ENCODE measurements at regions not wholly inside any gene's neighbourhood (a gene's known extent, or its start where the extent isn't known, plus 50 kb on each side); places are given as distances from the start of the nearest gene placed in this dataset.
A peak's percentile ranks its signal among the peaks of the same experiment; 100 is the strongest.
"Not testable (repeated sequence)": the region's sequence is repeated elsewhere in the genome, so short reads cannot be mapped to it uniquely, and the experiment has no call there.

- DNase-seq (ENCODE audit: low read depth in 2 of 2), result peak in 1 of 2 donors; percentile 27
Observed at GRCh38 chr1:120357046-120357445, 57.8 kb upstream of the NBPF8 start.

DNA sequence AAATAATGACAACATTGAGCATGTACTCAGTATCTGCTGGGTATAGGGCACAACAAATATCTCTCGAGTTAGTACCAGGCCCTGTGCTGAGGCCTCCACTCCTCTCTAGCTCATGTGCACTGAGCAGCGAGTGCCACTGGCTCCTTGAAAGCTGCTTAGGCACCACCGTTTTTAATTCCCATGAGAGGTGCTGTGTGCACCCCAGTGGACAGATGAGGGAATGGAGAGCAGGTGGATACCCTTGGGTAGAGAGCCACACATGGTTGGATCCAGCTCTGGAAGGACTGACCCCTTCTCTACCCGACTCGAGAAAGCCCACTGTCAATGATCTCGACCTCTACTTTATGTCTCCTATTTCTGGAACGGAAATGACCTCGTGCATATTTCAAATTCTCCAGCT lies 58.7 kb upstream of the NBPF8 start:
- DNase-seq (ENCODE audit: low read depth in 2 of 2), result not testable (repeated sequence)

- DNase-seq (ENCODE audit: low read depth in 2 of 2), result not testable (repeated sequence)
Observed at GRCh38 chr1:120354618-120355184, 60.1 kb upstream of the NBPF8 start.

- not testable (repeated sequence) for DNase-seq (ENCODE audit: low read depth in 2 of 2)
Observed at GRCh38 chr1:120342231-120343073, 72.4 kb upstream of the NBPF8 start.

DNA sequence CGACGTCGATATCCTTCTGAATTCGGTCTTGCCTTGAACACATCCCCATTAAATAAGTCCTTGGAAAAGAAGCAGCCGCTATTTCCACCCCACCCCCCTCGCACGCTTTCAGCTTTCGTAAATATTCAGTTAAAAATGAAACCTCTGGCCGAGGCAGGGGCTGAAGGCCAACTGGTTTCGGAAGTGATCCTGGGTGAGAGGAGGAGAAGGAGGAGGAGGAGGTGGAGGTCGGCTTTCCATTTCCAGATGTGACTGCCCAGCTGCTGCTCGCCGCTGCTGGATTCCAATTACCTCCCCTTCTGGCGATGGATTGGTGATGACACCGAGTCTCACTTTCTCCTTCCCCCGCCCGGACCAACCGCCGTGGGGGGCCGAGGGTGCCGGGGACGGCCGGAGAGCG lies 73.1 kb upstream of the NBPF8 start:
- DNase-seq (ENCODE audit: low read depth in 2 of 2), result not testable (repeated sequence)

DNA sequence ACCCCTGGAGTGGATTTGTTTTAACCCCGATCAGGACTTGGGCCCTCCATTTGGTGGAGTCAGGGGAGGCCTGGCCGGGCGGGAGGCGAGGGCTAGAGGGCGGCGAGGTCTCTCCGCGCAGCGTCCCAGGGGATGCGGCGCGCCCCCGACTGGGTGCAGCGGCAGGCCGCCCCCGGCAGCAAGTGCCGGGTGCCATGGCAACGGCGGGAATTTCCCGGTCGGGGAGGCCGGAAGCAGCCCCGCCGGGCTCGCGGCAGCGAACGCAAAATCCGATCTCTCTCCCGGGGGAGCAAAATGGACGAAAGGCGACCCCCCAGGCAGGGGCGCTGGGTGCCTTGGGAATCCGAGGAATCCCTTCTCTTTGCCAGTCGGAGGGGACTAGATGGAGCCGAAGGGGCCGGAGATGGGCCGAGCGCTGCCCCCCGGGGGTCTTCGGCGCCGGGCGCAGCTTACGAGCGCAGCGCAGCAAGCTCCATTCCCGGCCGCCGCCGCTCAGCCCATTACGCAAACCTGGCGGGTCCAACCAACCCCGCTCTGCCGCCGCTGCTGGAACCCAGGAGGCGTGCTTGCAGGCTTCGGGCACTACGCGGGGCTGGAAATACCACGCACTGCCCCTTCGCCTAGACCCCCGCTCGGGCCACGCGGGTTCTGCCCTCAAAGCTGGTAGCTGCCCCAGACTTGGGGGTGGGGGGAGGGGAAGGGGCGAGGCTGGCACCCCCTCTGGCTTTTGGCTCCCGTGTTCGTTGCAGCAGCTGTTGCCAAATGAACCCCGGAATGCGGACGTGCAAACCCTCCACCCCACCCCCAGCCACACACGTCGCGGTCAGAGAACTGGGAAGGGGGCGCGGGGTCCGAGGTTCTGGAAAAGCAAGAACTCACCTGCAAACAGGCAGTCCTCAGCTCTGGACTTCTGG lies 73.7 kb upstream of the NBPF8 start:
- peak; percentile 31 for DNase-seq (ENCODE audit: low read depth in 2 of 2)

GRCh38 chr1:120315738-120316137 lies 99.1 kb upstream of the NBPF8 start:
- not testable (repeated sequence) for DNase-seq (ENCODE audit: low read depth in 2 of 2)

GRCh38 chr1:120311930-120312329 lies 102.9 kb upstream of the NBPF8 start:
- DNase-seq (ENCODE audit: low read depth in 2 of 2), result not testable (repeated sequence)

- DNase-seq (ENCODE audit: low read depth in 2 of 2), result not testable (repeated sequence)
Observed at GRCh38 chr1:120308940-120309578, 105.8 kb upstream of the NBPF8 start.

- DNase-seq (ENCODE audit: low read depth in 2 of 2), result not testable (repeated sequence)
Observed at GRCh38 chr1:120305046-120305445, 109.8 kb upstream of the NBPF8 start.

DNA sequence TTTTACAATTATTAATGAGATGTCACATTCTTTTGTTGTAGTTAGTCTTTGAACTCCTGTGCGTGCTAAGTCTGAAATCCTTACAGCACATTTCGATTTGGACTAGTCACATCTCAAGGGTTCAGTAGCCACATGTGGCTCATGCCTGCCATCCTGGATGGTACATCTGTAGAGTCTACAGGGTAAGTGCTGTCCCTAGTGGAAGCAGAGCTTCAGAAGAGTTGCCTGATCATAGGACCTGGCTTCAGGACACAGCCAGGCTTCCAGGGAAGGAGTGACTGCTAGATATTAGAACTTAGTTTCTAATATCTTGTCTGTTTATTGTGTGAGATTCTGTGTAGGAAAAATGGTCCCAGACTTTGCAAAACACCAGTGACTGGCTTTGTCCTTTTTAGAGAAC lies 110.5 kb upstream of the NBPF8 start:
- DNase-seq (ENCODE audit: low read depth in 2 of 2), result not testable (repeated sequence)

DNA sequence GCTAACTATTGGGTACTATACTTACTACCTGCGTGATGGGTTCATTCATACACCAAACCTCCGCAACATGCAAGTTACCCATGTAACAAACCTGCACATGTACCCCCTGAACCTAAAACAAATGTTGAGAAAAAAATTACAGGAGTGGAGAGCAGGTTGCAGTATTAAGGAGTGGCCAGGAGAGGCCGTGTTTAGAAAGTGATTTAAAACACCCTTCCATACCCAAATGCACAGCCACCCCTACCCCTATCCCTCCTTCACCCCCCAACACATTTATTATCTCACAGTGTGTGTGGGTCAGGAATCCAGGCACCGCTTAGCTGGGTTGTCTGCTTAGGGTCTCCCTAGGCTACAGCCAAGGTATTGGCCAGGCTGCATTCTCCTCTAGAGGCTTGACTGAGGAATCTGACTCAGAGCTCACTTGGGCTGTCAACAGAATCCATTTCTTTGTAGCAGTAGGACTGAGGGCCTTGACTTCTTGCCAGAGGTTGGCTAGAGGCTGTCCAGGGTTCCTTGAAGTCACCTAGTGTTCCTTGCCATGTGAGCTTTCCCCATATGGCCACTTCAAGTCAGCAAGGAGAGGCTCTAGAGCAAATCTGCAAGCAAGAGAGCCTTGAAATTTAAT lies 115.3 kb upstream of the NBPF8 start:
- DNase-seq (ENCODE audit: low read depth in 2 of 2), result not testable (repeated sequence)

DNA sequence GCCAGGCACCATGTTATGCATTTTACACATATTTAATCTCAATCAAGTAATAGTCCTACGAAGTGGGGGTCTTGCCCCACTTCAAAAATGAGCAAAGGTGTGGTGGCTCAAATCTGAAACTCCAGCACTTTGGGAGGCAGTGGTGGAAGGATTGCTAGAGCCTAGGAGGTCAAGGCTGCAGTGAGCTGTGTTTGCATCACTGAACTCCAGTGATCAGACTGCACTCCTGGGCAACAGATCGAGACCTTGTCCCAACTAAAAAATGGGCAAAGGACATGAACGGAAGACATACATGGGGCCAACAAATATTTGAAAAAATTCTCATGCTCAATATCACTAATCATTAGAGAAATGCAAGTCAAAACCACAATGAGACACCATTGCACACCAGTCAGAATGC lies 116.3 kb upstream of the NBPF8 start:
- DNase-seq (ENCODE audit: low read depth in 2 of 2), result not testable (repeated sequence)

DNA sequence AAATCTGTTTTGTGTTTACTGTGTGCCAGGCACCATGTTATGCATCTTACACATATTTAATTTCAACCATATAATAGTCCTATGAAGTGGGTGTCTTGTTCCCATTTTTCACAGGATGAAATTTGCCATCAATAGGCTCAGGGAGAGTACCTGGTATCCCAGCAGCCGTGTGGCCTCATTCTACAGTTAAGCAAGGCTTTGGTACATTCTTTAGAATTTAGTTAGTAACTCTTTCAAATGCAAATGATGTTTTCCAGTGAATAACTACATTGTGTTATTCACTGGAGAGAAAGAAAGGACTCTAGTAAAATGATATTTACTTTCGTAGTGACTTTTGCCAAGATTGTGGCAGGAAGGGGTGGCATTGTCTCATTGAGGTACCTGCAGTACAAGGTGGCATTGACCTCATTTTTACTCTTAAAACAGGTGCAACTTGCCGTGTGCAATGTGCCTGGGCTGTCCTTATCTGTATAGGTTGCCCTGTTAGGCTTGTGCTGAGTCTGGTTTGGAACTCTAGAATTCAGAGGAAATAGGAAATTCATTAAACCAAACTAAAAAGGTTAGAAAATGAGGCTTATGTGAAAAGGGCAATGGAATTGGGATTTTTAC lies 117.4 kb upstream of the NBPF8 start:
- not testable (repeated sequence) for DNase-seq (ENCODE audit: low read depth in 2 of 2)

- not testable (repeated sequence) for DNase-seq (ENCODE audit: low read depth in 2 of 2)
Observed at GRCh38 chr1:120290105-120290504, 113.8 kb upstream of the SEC22B start.

- not testable (repeated sequence) for DNase-seq (ENCODE audit: low read depth in 2 of 2)
Observed at GRCh38 chr1:120289601-120290074, 113.3 kb upstream of the SEC22B start.

- not testable (repeated sequence) for DNase-seq (ENCODE audit: low read depth in 2 of 2)
Observed at GRCh38 chr1:120288814-120289600, 112.7 kb upstream of the SEC22B start.

- not testable (repeated sequence) for DNase-seq (ENCODE audit: low read depth in 2 of 2)
Observed at GRCh38 chr1:120288167-120288566, 111.8 kb upstream of the SEC22B start.

- DNase-seq (ENCODE audit: low read depth in 2 of 2), result not testable (repeated sequence)
Observed at GRCh38 chr1:120282744-120283464, 106.6 kb upstream of the SEC22B start.

Measured in stimulated activated CD8-positive, alpha-beta memory T cell treated with anti-CD3 and anti-CD28 coated beads, Interleukin-7, amount 100 ng/mL, for 1 hour (primary cell).